ENCODE measurements at regions not wholly inside any gene's neighbourhood (a gene's known extent, or its start where the extent isn't known, plus 50 kb on each side); places are given as distances from the start of the nearest gene placed in this dataset.

DNA sequence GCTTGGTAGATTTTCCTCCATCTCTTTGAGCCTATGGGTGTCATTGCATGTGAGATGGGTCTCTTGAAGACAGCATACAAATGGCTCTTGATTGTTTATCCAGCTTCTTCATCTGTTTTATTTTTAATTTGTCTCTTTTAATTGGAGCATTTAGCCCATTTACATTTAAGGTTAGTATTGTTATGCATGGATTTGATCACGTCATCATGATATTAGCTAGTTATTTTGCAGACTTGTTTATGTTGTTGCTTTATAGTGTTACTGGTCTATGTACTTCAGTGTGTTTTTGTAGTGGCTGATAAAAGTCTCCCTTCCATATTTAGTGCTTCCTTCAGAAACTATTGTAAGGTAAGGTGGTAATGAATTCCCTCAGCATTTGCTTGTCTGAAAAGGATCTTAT lies 78.6 kb upstream of the RGMB start:
- DNase-seq (ENCODE audit: low spot score), result no peak
- no peak for TF ChIP-seq CTCF (IDR thresholded peaks at IDR 0.05)
- ATAC-seq (ENCODE audit: low FRiP score), result no peak

- no peak for TF ChIP-seq CTCF (IDR thresholded peaks at IDR 0.05)
- ATAC-seq (ENCODE audit: low FRiP score), result no peak
- no peak for DNase-seq (ENCODE audit: low spot score)
Observed at GRCh38 chr5:98698359-98698758, 75.1 kb upstream of the RGMB start.

DNA sequence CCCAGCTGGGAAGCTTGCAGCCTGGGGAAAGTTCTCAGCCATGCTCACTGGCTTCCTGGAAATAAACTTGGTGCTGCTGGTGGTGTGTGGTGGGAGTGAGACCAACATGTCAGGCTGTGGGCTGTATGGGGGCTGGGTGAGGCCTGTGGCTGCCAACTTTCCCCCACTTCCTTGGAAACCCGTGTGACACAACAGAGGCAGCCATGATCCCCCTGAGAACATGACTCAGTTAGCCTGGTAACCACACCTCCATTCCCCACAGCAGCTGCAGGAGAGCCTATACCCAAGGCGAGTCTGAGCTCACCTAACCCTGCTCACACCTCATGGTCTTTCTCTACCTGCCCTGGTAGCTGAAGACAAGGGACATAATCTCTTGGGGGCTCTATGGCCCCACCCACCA lies 72.7 kb upstream of the RGMB start:
- DNase-seq (ENCODE audit: low spot score) (no peak), ATAC-seq (ENCODE audit: low FRiP score) (no peak)
- no peak for TF ChIP-seq CTCF (IDR thresholded peaks at IDR 0.05)

DNA sequence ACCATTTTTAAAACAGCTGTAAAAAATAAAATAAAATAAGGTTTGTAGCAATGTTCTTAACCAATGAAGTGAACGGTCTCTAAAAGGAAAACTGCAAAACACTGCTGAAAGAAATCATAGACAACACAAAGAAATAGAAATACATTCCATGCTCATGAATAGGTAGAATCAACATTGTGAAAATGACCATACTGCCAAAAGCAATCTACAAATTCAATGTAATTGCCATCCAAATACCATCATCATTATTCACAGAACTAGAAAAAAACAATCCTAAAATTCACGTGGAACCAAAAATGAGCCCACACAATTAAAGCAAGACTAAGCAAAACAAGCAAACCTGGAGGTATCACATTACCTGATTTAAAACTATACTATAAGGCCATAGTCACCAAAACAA lies 67.6 kb upstream of the RGMB start:
- ATAC-seq (ENCODE audit: low FRiP score), result no peak
- no peak for TF ChIP-seq CTCF (IDR thresholded peaks at IDR 0.05)
- no peak for DNase-seq (ENCODE audit: low spot score)

GRCh38 chr5:98709681-98710080 lies 63.8 kb upstream of the RGMB start:
- no peak for TF ChIP-seq CTCF (IDR thresholded peaks at IDR 0.05)
- no peak for ATAC-seq (ENCODE audit: low FRiP score)
- DNase-seq (ENCODE audit: low spot score), result no peak

GRCh38 chr5:98713027-98713426 lies 60.4 kb upstream of the RGMB start:
- DNase-seq (ENCODE audit: low spot score) (no peak), ATAC-seq (ENCODE audit: low FRiP score) (no peak)
- TF ChIP-seq CTCF (IDR thresholded peaks at IDR 0.05), result no peak

DNA sequence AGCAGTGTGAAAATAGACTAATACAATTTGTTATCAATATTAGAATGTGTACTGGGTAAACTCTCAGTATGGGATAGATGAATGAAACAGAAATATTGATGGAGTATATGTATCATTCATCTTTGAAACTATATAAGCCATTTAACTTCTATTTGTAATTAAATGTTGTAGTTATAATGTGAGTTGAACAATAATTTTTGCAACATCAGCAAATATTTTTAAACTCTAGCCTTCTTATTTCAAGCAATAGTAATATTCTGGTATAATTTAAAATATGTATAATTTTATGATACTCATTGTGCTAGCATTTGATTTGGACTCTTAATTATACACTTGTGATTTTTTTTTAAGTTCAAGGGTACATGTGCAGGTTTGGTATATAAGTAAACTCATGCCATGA lies 59.6 kb upstream of the RGMB start:
- DNase-seq (ENCODE audit: low spot score) (no peak), ATAC-seq (ENCODE audit: low FRiP score) (no peak)
- no peak for TF ChIP-seq CTCF (IDR thresholded peaks at IDR 0.05)
